ENCODE measurements at regions not wholly inside any gene's neighbourhood (a gene's known extent, or its start where the extent isn't known, plus 50 kb on each side); places are given as distances from the start of the nearest gene placed in this dataset.

DNA sequence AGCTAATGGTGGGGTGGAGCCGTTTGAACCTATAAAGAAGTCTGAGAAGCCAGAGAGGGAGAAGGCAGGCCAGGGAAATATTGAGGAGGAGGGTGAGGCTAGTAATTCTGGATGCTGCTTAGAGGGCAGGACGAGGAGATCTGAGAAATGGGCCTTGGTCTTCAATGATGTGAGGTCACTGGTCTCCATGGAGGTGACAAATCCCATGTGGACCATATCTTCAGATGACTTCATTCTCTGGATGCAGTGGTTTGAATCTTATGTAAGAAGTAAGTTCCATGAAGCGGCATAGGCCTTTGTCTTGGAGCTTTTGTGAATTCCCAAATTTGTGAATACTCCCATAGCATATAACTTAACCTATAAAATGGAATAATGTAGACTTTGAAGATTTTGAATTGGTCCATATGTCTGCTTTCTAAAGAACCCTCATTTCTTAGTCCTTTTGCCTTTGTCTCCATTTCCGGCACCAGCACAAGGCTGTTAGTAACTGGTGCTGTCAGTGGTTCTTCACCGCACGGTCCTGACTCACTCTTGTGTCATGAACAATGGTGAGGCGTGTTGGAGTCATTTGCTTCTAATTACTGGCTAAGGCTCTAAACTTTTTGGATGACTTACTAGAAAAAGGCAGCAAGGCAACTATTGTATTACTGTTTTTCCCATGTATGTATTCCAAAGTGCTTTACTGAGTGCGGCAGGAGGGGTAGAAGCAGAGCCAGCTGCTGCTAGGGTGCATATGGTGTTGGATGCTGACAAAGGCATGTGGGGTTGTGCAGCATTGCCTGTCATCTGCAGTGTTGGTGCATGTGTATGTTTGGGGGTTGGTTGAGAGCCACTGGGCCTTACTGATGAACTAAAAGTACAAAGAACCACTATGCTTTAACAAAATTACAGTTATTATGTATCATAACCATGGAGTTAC lies 279.3 kb upstream of the C2CD4B start:
- DNase-seq (ENCODE audit: low read depth): no peak

DNA sequence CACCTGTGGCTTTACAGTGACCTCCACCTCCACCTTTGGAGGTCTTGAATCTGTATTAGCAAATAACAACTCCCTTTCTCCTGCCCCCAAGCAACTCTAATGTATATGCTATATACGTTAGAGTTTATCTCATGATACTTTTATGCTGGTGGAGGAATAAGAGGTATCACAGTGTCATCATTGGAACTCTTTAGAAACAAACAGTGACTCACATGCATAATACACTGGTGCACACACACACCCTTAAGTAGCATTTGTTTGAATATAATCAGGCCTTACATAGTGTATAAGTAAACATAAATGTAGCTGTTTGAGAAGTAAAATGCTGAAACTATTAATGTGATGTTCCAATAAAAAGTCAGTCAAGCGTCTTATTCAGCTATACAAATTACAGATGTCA lies 280.2 kb upstream of the C2CD4B start:
- DNase-seq (ENCODE audit: low read depth): no peak

DNA sequence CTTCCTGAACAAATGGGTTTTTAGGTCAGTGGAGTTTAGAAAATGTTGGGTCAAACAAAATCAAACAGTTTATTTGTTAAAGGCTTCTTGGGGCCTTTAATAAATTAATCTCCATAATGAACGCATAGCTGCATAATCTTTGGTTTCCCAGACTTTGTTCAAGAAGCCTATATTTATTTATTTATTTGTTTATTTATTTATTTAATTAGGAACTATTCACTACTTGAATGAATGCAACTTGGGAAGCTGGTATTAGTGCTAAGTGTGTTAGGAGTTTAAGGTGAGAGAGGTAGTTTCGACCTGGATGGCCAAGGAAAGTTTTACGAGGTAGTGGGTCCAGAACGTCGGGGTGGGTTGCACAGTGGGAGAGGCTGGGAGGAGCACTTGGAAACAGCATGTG lies 281.9 kb upstream of the C2CD4B start:
- no peak for DNase-seq (ENCODE audit: low read depth)

DNA sequence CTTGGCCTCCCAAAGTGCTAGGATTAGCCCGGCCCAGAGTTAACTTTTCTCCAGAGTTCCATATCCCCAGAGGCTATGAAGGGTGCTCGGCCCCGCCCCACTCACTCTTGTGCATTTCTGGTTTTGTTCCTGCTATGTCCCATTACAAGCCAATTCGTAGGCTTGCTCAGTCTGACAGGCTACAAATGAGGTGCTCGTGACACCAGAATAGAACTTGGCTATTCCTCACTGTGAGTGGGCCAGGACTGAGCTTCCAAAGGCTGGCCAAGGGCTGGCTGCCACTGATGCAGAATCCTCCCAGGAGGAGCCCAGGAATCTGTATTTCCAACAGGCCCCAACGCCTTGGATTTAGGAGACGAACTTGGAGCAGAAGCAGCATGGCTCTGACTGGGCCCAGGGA lies 282.7 kb upstream of the C2CD4B start:
- no peak for DNase-seq (ENCODE audit: low read depth)

DNA sequence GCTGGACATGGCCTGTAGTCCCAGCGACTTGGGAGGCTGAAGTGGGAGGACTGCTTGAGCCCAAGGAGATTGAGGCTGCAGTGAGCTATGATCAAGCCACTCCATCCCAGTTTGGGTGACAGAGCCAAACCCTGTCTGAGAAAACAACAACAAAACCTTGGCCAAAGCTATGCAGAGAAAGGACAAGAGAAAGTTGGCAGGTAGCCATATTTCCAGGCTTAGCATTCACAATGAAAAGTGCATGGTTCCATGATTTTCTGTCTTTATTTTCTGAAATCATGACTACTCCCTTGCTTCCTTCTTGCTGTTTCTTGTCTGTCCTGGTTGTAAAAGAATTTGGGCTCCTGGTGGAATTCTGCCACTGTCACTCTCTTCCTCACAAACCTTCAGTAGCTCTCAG lies 284.6 kb upstream of the C2CD4B start:
- no peak for DNase-seq (ENCODE audit: low read depth)

DNA sequence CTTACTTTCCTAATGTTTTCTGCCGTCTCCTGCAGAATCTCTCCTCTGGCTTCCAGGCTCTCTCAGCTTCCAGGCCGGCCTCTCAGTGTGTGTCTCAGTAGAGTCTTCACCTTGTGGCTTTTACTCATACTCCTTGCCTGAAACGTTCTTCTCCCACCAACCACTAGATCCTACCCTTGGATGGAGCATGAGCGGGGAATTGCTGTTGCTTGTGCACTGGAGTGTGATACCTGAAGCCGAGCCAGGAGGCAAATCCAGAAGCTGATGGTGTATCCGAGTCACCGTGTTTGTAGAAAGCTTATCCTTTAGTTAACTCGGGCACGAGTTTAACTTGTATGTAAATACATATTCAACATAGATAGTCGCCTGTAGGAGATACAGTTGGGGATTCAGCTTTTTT lies 285.0 kb upstream of the C2CD4B start:
- no peak for DNase-seq (ENCODE audit: low read depth)

DNA sequence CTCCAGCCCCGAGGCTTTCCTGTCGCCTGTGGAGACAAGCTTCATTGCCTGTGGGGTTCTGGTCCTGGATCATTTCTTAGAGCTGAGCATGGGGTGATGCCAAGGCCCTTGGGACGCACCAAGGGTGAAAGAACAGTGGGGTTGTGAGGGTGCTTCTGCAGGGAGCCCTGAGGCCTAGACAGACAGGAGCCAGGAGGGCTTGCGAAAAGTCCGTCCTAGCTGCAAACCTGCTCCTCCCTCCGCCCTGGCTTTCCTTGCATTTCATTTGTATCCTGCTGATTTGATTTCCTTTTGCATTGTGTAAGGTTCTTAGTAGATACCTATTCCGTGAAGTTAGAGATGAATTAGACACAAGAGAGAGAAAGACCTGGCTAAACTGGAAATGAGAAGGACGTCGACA lies 286.9 kb upstream of the C2CD4B start:
- DNase-seq (ENCODE audit: low read depth): no peak

DNA sequence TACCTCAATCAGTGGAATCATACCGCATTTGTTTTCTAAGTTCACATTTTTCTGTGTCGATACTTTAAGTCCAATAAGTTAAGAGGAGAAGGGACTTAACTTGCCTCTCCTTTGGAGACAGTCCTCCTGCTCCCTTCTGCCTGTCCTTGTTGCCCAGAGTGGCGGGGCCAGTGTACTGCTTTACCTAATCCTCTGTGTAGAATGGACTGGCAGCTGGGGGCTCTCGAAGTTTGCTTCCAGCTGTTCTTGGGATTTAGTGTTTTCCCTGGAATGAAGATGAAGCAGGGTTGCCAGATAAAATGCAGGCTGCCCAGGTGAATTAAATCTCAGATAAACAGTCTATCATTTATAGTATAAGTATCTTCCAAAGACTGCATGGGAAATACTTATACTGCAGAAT lies 287.6 kb upstream of the C2CD4B start:
- no peak for DNase-seq (ENCODE audit: low read depth)

DNA sequence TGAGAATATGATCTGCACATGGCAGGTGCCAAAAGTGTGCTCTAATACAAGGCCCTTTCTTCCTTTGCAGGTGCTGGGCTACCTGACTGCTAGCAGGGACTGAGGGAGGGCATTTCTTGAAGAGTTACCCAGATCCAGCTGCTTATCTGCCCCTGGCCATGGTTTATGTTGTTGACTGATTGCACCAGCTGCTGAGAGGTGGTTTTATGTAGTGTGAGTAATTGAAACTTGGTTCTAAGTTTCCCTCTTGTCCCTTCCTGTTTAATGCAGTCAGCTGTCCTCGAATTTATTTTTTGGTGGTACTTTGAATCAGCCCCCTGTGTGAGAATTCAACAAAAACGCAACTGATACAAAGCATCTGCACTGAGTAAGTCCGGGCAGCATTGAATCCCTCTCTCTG lies 288.3 kb upstream of the C2CD4B start:
- DNase-seq (ENCODE audit: low read depth): no peak

DNA sequence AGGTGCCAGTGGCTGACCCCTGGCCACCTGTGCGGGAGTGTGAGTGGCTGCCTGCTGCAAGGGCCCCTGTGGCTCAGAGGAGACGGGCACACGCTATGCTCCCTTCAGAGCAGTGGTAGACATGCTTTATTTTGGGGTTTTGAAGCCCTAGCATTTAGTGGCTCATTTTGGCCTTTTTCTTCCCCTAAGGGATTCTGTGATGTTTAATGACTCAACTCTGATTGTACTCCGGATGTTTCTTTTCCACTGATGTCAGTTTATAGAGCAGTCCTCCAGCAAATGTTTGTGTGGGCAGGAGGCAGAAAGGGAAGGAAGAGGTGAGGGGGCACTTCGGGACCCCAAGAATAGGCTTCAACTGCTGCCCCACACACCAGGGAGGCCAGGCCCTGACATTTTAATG lies 288.9 kb upstream of the C2CD4B start:
- no peak for DNase-seq (ENCODE audit: low read depth)

DNA sequence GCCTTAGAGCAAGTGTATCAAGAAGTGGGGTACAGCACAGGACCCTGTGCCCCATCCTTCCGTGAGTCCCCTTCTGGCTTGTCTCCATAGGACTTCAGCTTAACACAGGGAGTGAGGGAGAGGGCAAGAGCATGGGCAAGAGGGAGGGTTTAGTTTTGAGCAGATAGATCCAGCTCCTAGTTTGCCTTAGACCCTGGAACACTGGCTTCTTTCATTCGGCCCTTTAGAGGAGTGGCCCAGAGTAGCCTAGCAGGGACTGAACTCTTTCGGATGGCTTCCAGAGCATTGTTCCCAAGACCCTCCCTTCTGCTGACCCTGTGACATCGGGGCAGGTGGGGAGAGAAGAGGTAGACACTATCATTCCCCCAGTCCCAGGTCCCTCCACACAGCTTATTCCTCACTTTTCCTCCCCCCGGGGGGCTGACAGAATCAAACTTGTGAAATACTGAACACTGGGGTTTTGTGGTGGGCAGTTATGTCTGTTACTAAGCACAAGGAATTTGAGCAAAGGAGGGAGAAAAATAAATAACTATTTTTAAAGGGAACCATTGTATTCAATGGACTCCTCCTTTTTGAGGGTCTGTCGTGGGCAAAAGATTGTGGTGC lies 289.6 kb upstream of the C2CD4B start:
- DNase-seq (ENCODE audit: low read depth): no peak

DNA sequence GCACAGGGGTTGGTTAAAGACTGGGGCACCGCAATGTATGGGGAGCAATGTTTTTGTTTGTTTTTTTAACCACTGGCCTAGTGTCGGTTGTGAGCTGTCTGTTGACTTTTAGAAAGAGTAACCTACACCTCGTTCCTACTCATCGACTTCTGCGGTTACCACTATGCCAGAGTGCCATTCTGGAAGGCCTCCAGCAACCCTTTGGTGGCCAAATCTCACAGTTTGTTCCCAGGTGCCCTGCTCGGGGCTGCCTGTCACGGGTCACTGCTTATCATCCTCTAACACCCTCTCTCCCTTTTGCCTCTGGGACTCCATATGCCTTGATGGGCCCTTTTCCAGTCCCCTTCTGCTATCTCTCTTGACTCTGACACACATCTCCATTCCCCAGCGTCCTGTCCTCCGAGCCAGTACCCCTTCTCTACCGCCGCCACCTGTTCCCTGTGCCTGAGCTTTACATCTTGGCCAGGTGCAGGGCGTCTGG lies 290.4 kb upstream of the C2CD4B start:
- DNase-seq (ENCODE audit: low read depth): no peak

DNA sequence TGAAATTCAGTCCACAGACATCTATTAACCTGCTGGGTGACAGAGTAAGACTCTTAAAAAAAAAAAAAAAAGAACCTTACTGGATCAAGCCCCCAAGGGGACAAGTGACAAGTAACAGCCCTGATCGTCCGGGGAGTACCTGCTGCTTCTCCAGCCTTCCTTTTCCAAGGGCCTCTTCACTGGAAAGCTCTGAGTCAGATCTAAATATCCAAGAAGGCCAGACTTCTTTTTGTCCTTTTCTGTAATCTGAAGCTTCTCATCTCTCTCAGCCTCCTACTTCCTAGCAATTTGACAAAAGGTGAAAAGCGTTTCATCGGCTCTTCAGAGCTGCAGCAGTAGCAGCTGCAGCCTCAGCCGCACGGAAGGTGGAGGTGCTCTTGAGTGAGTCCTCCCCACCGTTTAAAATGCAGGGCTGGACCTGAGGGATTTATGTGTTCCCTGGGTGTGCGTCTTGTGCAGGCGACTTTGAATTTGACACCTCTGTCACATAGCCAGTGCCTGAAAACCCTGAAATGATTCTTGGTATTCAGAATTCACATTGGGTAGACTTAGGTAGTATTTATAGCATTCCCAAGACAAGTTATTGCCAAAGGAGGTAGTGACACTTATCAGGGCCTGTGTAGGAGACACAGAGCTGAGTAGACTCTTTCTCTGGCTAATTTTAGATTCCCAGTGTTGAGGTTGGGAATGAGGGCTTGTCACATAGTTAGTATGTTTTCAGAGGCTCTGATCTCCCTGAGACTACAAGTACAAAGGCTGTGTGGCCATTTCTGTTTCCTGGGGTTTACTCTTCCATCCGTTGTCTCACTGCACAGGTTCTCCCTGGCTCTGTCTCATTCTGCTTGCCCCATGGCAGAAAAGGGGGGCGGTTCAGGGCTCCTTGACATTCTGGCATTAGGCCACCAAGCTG lies 291.2 kb upstream of the C2CD4B start:
- no peak for DNase-seq (ENCODE audit: low read depth)

DNA sequence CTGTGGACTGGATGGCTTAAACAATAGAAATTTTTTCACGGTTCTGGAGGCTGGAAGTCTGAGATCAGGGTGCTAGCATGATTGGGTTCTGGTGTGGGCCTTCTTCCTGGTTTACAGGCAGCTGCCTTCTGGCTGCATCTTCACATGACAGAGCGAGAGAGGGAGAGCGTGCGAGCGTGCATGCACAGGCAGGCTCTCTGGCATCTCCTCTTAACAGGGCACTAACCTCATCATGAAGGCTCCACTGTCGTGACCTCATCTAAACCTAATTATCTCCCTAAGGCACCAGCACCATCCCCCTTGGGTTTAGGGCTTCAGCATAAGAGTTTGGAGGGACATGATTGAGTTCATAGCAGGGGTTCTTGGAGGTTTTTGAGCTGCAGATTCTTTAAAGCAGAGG lies 292.0 kb upstream of the C2CD4B start:
- no peak for DNase-seq (ENCODE audit: low read depth)

DNA sequence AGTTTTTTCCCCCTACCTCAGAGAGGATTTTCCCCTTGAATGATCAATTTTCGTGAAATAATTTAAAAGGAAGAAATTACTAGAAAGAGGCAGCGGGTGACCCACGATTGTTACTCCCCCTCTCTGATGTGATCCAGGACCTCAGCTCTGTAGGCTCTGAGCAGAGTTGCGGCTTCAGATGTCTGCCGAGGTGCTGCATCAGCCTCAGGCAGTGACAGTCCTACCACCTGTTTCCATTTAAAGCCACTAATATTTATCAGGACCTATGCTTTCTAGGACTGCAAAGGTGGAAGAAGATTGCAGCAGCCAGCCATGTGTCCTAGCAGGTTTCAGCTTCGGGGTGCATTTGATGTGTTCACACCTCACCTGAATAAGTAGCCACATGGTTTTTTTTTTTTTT lies 294.8 kb upstream of the C2CD4B start:
- no peak for DNase-seq (ENCODE audit: low read depth)

DNA sequence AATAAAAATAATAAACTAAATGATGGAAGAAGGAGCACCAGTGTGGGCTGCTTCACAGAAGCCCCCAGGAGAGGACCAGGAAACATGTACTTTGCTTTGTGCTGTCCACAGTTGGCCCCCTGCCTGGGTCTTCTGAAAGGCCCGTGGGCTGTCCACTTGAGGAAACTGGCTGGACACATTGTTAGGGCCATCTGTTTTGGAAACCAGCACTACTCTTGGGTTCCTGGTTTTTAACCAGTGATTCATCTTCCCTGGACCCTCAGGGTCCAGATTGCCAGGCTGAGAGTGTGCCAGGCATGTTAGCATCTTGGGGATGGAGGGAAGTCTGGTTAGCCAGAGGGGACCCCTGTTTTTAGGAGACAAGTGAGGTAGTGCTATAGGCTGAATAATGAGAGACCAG lies 297.2 kb upstream of the C2CD4B start:
- no peak for DNase-seq (ENCODE audit: low read depth)

DNA sequence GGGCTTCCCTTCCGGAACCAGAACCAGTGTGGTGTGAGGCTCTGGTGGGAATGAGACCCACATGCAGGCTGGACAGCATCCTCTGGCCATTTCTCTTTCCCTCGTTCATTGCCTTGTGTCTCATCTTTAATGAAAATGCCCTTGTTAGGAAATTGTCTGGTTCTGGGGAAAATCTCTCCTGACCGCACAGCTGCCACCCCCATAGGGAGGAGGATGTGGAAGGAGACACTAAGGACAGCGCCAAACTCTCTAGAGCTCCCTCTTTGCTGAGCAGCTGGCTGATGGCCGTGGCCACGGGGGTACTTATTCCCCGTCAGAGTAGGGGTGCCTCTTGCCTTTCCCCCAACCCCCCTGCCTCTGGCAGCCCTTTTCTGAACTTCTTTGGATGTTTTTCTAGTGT lies 297.6 kb upstream of the C2CD4B start:
- DNase-seq (ENCODE audit: low read depth): no peak

DNA sequence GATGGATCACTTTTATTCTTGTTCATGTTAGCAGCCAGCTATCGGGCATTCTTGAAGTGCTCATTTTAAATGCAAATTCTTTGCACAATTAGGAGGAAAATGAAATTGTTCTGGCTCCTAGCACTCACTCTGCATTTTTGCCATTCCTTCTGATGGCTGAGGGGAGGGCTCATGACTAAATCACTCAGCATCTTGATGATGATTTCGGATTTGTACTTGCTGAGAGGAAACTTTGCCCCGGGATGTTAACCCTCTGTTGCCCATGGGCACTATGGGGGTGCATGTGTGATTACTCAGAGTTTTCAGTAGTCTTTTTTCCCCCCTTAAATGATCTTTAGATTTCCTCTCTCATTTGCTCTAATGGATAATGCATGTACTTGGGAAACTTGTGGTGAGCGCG lies 299.6 kb upstream of the C2CD4B start:
- no peak for DNase-seq (ENCODE audit: low read depth)

DNA sequence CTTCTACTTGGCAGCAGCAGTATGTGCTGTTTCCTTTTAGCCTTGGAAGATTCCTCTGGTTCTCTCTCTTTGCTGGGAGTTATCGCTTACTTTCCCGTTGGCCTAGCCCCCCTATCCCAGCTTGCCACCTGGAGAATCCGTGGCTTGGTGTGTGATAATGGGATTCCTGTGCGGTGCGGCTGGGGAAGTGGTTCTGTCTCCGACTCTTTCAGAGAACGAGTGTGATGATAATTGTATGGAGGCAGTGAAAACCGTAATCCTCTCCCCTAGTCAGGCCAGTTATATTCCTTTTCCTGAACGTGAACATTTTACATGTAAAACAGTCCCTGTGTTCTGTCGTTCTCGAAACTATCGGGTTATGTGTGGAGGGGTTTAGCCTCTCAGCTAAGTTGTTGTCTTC lies 300.1 kb upstream of the C2CD4B start:
- no peak for DNase-seq (ENCODE audit: low read depth)

DNA sequence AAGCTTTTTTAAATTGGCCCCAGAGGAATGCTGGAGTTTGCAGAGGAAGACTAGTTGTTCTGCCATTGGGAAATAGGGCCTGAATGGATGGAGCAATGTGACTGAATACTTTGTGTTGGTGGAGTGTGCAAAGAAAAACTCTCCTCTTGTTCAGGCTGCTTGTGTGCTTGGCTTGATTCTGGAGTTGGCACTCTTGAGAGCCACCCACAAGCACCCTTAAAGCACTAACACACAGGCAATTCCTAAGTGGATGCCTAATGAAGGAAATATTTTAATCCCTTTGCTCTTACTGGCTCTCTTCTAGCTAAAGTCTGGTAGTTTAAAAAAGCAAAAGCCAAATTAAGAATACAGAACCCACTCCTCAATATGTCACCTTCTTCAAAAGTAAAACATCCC lies 304.4 kb upstream of the C2CD4B start:
- no peak for DNase-seq (ENCODE audit: low read depth)

DNA sequence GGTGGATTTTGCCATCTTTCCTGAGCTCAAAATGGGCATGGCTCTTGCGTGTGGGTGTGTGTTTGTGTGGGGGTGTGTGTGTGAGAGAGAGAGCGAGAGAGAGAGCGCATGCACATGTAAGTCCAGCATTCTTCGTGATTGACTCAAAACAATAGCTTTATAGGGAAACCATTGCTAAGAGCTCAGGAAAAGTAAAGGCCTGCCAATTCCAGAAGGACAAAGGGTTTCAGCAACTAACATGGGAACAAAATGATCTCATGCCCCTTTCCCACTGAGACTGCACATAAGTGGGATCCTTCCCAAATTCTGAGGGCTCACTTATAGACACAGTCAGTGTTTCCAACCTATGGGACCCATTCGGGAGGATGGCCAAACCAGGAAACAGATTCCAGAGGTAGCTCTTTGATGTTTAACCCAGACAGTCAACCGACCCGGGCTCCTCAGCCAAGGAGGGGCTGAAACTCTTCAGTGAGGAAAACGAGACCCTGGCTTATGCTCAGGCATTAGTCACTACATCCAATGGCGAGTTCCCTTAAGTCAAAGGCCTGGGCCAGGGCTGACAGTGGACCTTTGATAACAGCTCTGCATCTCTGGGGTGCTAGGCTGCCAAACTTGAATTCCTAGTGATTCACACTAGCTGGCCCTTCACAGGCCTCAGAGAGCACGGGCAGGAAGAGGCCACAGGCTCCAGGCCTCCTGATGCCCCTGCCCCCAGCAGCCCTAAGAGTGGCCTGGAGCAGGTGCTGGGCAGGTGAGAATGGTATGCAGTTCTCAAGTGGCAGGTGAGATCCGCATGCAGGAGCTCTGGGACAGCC lies 305.0 kb upstream of the C2CD4B start:
- DNase-seq (ENCODE audit: low read depth): no peak

Measured in stimulated activated CD8-positive, alpha-beta memory T cell treated with anti-CD3 and anti-CD28 coated beads, Interleukin-12 subunit alpha, Interleukin-12 subunit beta, amount 100 ng/mL, for 1 hour (primary cell).